ENCODE measurements at regions not wholly inside any gene's neighbourhood (a gene's known extent, or its start where the extent isn't known, plus 50 kb on each side); places are given as distances from the start of the nearest gene placed in this dataset.

GRCh38 chr20:50353289-50353961 lies 156.8 kb upstream of the PTPN1 start:
- Histone ChIP-seq H3K36me3 (ENCODE audit: insufficient read depth, low read length) (no peaks in the 10 kb centered on the region), H3K4me3 (ENCODE audit: low read depth, low read length) (no peak overlapping the region), H2AFZ (ENCODE audit: low read length, unreplicated experiment) (no peak overlapping the region), H3K27ac (ENCODE audit: low read depth, low read length) (no peak overlapping the region), H3K4me1 (ENCODE audit: control insufficient read depth, insufficient read depth, low read length, unreplicated experiment) (peaks cover 4% of the 10 kb centered on the region), H3K79me2 (ENCODE audit: control insufficient read depth, insufficient read depth, low read length, unreplicated experiment) (no peaks in the 10 kb centered on the region), H3K27me3 (ENCODE audit: insufficient read depth, low read length) (no peaks in the 10 kb centered on the region)

- Histone ChIP-seq H2AFZ (ENCODE audit: low read length, unreplicated experiment) (no peak overlapping the region), H3K27me3 (ENCODE audit: insufficient read depth, low read length) (no peaks in the 10 kb centered on the region), H3K79me2 (ENCODE audit: control insufficient read depth, insufficient read depth, low read length, unreplicated experiment) (no peaks in the 10 kb centered on the region), H3K36me3 (ENCODE audit: insufficient read depth, low read length) (no peaks in the 10 kb centered on the region), H3K4me1 (ENCODE audit: control insufficient read depth, insufficient read depth, low read length, unreplicated experiment) (no peaks in the 10 kb centered on the region), H3K27ac (ENCODE audit: low read depth, low read length) (no peak overlapping the region), H3K4me3 (ENCODE audit: low read depth, low read length) (no peak overlapping the region)
Observed at GRCh38 chr20:50354721-50355589, 155.2 kb upstream of the PTPN1 start.

GRCh38 chr20:50355590-50356524 lies 154.3 kb upstream of the PTPN1 start:
- Histone ChIP-seq H3K36me3 (ENCODE audit: insufficient read depth, low read length) (no peaks in the 10 kb centered on the region), H3K27me3 (ENCODE audit: insufficient read depth, low read length) (no peaks in the 10 kb centered on the region), H3K4me3 (ENCODE audit: low read depth, low read length) (no peak overlapping the region), H3K27ac (ENCODE audit: low read depth, low read length) (no peak overlapping the region), H2AFZ (ENCODE audit: low read length, unreplicated experiment) (no peak overlapping the region), H3K4me1 (ENCODE audit: control insufficient read depth, insufficient read depth, low read length, unreplicated experiment) (no peaks in the 10 kb centered on the region), H3K79me2 (ENCODE audit: control insufficient read depth, insufficient read depth, low read length, unreplicated experiment) (no peaks in the 10 kb centered on the region)

- H2AFZ ChIP-seq (ENCODE audit: low read length, unreplicated experiment) = no peak overlapping the region
- H3K27me3 ChIP-seq (ENCODE audit: insufficient read depth, low read length) = no peaks in the 10 kb centered on the region
- H3K79me2 ChIP-seq (ENCODE audit: control insufficient read depth, insufficient read depth, low read length, unreplicated experiment) = no peaks in the 10 kb centered on the region
- H3K36me3 ChIP-seq (ENCODE audit: insufficient read depth, low read length) = no peaks in the 10 kb centered on the region
- H3K27ac ChIP-seq (ENCODE audit: low read depth, low read length) = no peak overlapping the region
- H3K4me3 ChIP-seq (ENCODE audit: low read depth, low read length) = no peak overlapping the region
- no peaks in the 10 kb centered on the region for H3K4me1 ChIP-seq (ENCODE audit: control insufficient read depth, insufficient read depth, low read length, unreplicated experiment)
Observed at GRCh38 chr20:50356525-50356885, 153.7 kb upstream of the PTPN1 start.

GRCh38 chr20:50356962-50357782 lies 153.0 kb upstream of the PTPN1 start:
- Histone ChIP-seq H3K36me3 (ENCODE audit: insufficient read depth, low read length) (no peaks in the 10 kb centered on the region), H3K4me3 (ENCODE audit: low read depth, low read length) (no peak overlapping the region), H3K27me3 (ENCODE audit: insufficient read depth, low read length) (no peaks in the 10 kb centered on the region), H3K27ac (ENCODE audit: low read depth, low read length) (no peak overlapping the region), H2AFZ (ENCODE audit: low read length, unreplicated experiment) (no peak overlapping the region), H3K4me1 (ENCODE audit: control insufficient read depth, insufficient read depth, low read length, unreplicated experiment) (no peaks in the 10 kb centered on the region), H3K79me2 (ENCODE audit: control insufficient read depth, insufficient read depth, low read length, unreplicated experiment) (no peaks in the 10 kb centered on the region)

GRCh38 chr20:50357783-50358161 lies 152.4 kb upstream of the PTPN1 start:
- H3K4me3 ChIP-seq (ENCODE audit: low read depth, low read length) = no peak overlapping the region
- H3K36me3 ChIP-seq (ENCODE audit: insufficient read depth, low read length) = no peaks in the 10 kb centered on the region
- no peaks in the 10 kb centered on the region for H3K27me3 ChIP-seq (ENCODE audit: insufficient read depth, low read length)
- no peak overlapping the region for H2AFZ ChIP-seq (ENCODE audit: low read length, unreplicated experiment)
- no peak overlapping the region for H3K27ac ChIP-seq (ENCODE audit: low read depth, low read length)
- no peaks in the 10 kb centered on the region for H3K4me1 ChIP-seq (ENCODE audit: control insufficient read depth, insufficient read depth, low read length, unreplicated experiment)
- no peaks in the 10 kb centered on the region for H3K79me2 ChIP-seq (ENCODE audit: control insufficient read depth, insufficient read depth, low read length, unreplicated experiment)

- Histone ChIP-seq H2AFZ (ENCODE audit: low read length, unreplicated experiment) (no peak overlapping the region), H3K4me3 (ENCODE audit: low read depth, low read length) (no peak overlapping the region), H3K27me3 (ENCODE audit: insufficient read depth, low read length) (no peaks in the 10 kb centered on the region), H3K4me1 (ENCODE audit: control insufficient read depth, insufficient read depth, low read length, unreplicated experiment) (no peaks in the 10 kb centered on the region), H3K36me3 (ENCODE audit: insufficient read depth, low read length) (no peaks in the 10 kb centered on the region), H3K79me2 (ENCODE audit: control insufficient read depth, insufficient read depth, low read length, unreplicated experiment) (no peaks in the 10 kb centered on the region), H3K27ac (ENCODE audit: low read depth, low read length) (no peak overlapping the region)
Observed at GRCh38 chr20:50358166-50358565, 152.0 kb upstream of the PTPN1 start.

GRCh38 chr20:50358971-50359370 lies 151.2 kb upstream of the PTPN1 start:
- Histone ChIP-seq H3K27me3 (ENCODE audit: insufficient read depth, low read length) (no peaks in the 10 kb centered on the region), H3K27ac (ENCODE audit: low read depth, low read length) (no peak overlapping the region), H2AFZ (ENCODE audit: low read length, unreplicated experiment) (no peak overlapping the region), H3K4me1 (ENCODE audit: control insufficient read depth, insufficient read depth, low read length, unreplicated experiment) (no peaks in the 10 kb centered on the region), H3K36me3 (ENCODE audit: insufficient read depth, low read length) (no peaks in the 10 kb centered on the region), H3K79me2 (ENCODE audit: control insufficient read depth, insufficient read depth, low read length, unreplicated experiment) (no peaks in the 10 kb centered on the region), H3K4me3 (ENCODE audit: low read depth, low read length) (no peak overlapping the region)

- H3K4me1 ChIP-seq (ENCODE audit: control insufficient read depth, insufficient read depth, low read length, unreplicated experiment) = no peaks in the 10 kb centered on the region
- H3K27me3 ChIP-seq (ENCODE audit: insufficient read depth, low read length) = no peaks in the 10 kb centered on the region
- no peak overlapping the region for H2AFZ ChIP-seq (ENCODE audit: low read length, unreplicated experiment)
- no peak overlapping the region for H3K27ac ChIP-seq (ENCODE audit: low read depth, low read length)
- no peaks in the 10 kb centered on the region for H3K79me2 ChIP-seq (ENCODE audit: control insufficient read depth, insufficient read depth, low read length, unreplicated experiment)
- H3K36me3 ChIP-seq (ENCODE audit: insufficient read depth, low read length) = no peaks in the 10 kb centered on the region
- no peak overlapping the region for H3K4me3 ChIP-seq (ENCODE audit: low read depth, low read length)
Observed at GRCh38 chr20:50359607-50360217, 150.5 kb upstream of the PTPN1 start.

Data from ACC112 (cell line).